CD4-positive, alpha-beta T cell (primary cell): ENCODE measurements at regions not wholly inside any gene's neighbourhood (a gene's known extent, or its start where the extent isn't known, plus 50 kb on each side); places are given as distances from the start of the nearest gene placed in this dataset.

Source experiments
- ATAC-seq: fragments of 200-7000 bp; cut with Tn5 transposase; one replicate; pipeline ENCODE4 v1.10.0; 2022; ENCODE audit warnings: mild to moderate bottlenecking; ENCODE audit not compliant: poor library complexity
- CTCF ChIA-PET: fragments of 350-600 bp; sonication (Branson Sonifier 250); formaldehyde crosslinking; loops from one replicate; lab custom pipeline; 2021; ENCODE audit warnings: antibody characterized with exemption, inconsistent platforms; lab: Charles Lee
- POLR2A ChIA-PET: fragments of 350-600 bp; sonication (Branson Sonifier 250); formaldehyde crosslinking; loops from one replicate; lab custom pipeline; 2021; ENCODE audit warnings: antibody characterized with exemption, inconsistent platforms; lab: Charles Lee
- DNase-seq, 14 experiments: peaks; one replicate each; pipeline ENCODE4 v3.0.0-alpha.2; 2013 to 2020; ENCODE audit warnings: mixed read lengths in 2 of 14
- H3K27ac ChIP-seq, 2 donors: one replicate each; pipeline versions ENCODE4 v1.5.1 to v1.7.0; 2013; ENCODE audit warnings: low read length in 2 of 2, low read depth in 1 of 2, mild to moderate bottlenecking in 1 of 2
- H3K27me3 ChIP-seq, 2 experiments: 1 replicate in 1 of 2; 2 replicates in 1 of 2; pipeline versions ENCODE4 v1.6.1 to v1.7.0; 2013; ENCODE audit warnings: low read length in 2 of 2, control low read depth in 1 of 2, mild to moderate bottlenecking in 1 of 2, moderate library complexity in 1 of 2; ENCODE audit not compliant: insufficient read depth in 2 of 2, control insufficient read depth in 1 of 2
- H3K36me3 ChIP-seq: one replicate; pipeline ENCODE4 v1.6.1; 2013; ENCODE audit warnings: low read length, control low read depth; ENCODE audit not compliant: insufficient read depth
- H3K4me1 ChIP-seq: one replicate; pipeline ENCODE4 v1.6.1; 2013; ENCODE audit warnings: low read length, control low read depth; ENCODE audit not compliant: insufficient read depth
- H3K4me3 ChIP-seq: one replicate; pipeline ENCODE4 v1.5.1; 2013; ENCODE audit warnings: mild to moderate bottlenecking, low read length, moderate library complexity
- H3K9me3 ChIP-seq, 2 experiments: 1 replicate in 1 of 2; 2 replicates in 1 of 2; pipeline versions ENCODE4 v1.6.1 to v1.7.0; 2013; ENCODE audit warnings: low read length in 2 of 2, mild to moderate bottlenecking in 2 of 2, control low read depth in 1 of 2, moderate library complexity in 1 of 2; ENCODE audit not compliant: control insufficient read depth in 1 of 2, insufficient read depth in 1 of 2
- H3K27ac Mint-ChIP-seq: one replicate; pipeline ENCODE4 v1.8.0; 2020; ENCODE audit warnings: mixed read lengths
- H3K27me3 Mint-ChIP-seq: one replicate; pipeline ENCODE4 v1.8.0; 2021; ENCODE audit warnings: mixed read lengths
- H3K36me3 Mint-ChIP-seq: one replicate; pipeline ENCODE4 v1.8.0; 2021; ENCODE audit warnings: low read depth, mixed read lengths
- H3K4me1 Mint-ChIP-seq: one replicate; pipeline ENCODE4 v1.8.0; 2021; ENCODE audit warnings: low read depth, mixed read lengths
- H3K4me3 Mint-ChIP-seq: one replicate; pipeline ENCODE4 v1.8.0; 2020; ENCODE audit warnings: mild to moderate bottlenecking, mixed read lengths
- H3K9me3 Mint-ChIP-seq: one replicate; pipeline ENCODE4 v1.8.0; 2020; ENCODE audit warnings: mixed read lengths
- CTCF ChIP-seq: fragments of 200-600 bp; IDR thresholded peaks from one replicate; pipeline ENCODE4 v1.8.0; 2022; ENCODE audit warnings: antibody characterized with exemption, mild to moderate bottlenecking
- intact Hi-C, 2 experiments: fragments of 100-400 bp; cut with DNase I in 1 of 2; cut with micrococcal nuclease in 1 of 2; formaldehyde crosslinking; loops; one replicate each; pipeline versions ENCODE4 v1.15.1 to v1.9.0; 2023 to 2025; cut with DNase I, micrococcal nuclease

- Mint-ChIP-seq H3K4me3 (no peak overlapping the region), H3K9me3 (peaks cover 2% of the 10 kb centered on the region), H3K27ac (no peak overlapping the region), H3K36me3 (no peaks in the 10 kb centered on the region), H3K4me1 (no peaks in the 10 kb centered on the region), H3K27me3 (peaks cover 29% of the 10 kb centered on the region)
- Histone ChIP-seq H3K27me3 (peaks cover 2 to 4% of the 10 kb centered on the region in 2 experiments), H3K9me3 (peaks cover 0 to 6% of the 10 kb centered on the region in 2 experiments), H3K4me3 (no peak overlapping the region), H3K36me3 (no peaks in the 10 kb centered on the region), H3K27ac (no peak overlapping the region), H3K4me1 (no peaks in the 10 kb centered on the region)
- intact Hi-C loops: no loop called here
- TF ChIP-seq CTCF: no peak
- ATAC-seq (no peak), DNase-seq (no peak)
- POLR2A ChIA-PET: no interaction called here
- CTCF ChIA-PET: no interaction called here
These were observed 240.2 kb downstream of the ATG4C start for GRCh38 chr1:63024132-63024531.

GRCh38 chr1:63027176-63027575 is 243.2 kb downstream of the ATG4C start:
- Histone ChIP-seq H3K4me1 (no peaks in the 10 kb centered on the region), H3K27ac (no peak overlapping the region), H3K36me3 (no peaks in the 10 kb centered on the region), H3K4me3 (no peak overlapping the region), H3K27me3 (peaks cover 0 to 2% of the 10 kb centered on the region in 2 experiments), H3K9me3 (peaks cover 0 to 12% of the 10 kb centered on the region in 2 experiments)
- no peak overlapping the region for H3K27ac Mint-ChIP-seq
- H3K27me3 Mint-ChIP-seq: peaks cover 23% of the 10 kb centered on the region
- H3K4me1 Mint-ChIP-seq: no peaks in the 10 kb centered on the region
- no peaks in the 10 kb centered on the region for H3K36me3 Mint-ChIP-seq
- peaks cover 2% of the 10 kb centered on the region for H3K9me3 Mint-ChIP-seq
- ATAC-seq: no peak
- ChIA-PET POLR2A (no interaction called here), CTCF (no interaction called here)
- DNase-seq: no peak
- no peak overlapping the region for H3K4me3 Mint-ChIP-seq
- no peak for TF ChIP-seq CTCF
- intact Hi-C loops: no loop called here

GRCh38 chr1:63032171-63032570 is 248.2 kb downstream of the ATG4C start:
- POLR2A ChIA-PET: no interaction called here
- Histone ChIP-seq H3K27me3 (peaks cover 0 to 2% of the 10 kb centered on the region in 2 experiments), H3K27ac (no peak overlapping the region), H3K4me3 (no peak overlapping the region), H3K9me3 (peaks cover 0 to 12% of the 10 kb centered on the region in 2 experiments), H3K36me3 (no peaks in the 10 kb centered on the region), H3K4me1 (no peaks in the 10 kb centered on the region)
- peaks cover 7% of the 10 kb centered on the region for H3K27me3 Mint-ChIP-seq
- no peak for TF ChIP-seq CTCF
- ATAC-seq (no peak), DNase-seq (no peak)
- CTCF ChIA-PET: no interaction called here
- no peaks in the 10 kb centered on the region for H3K4me1 Mint-ChIP-seq
- peaks cover 2% of the 10 kb centered on the region for H3K9me3 Mint-ChIP-seq
- no peaks in the 10 kb centered on the region for H3K36me3 Mint-ChIP-seq
- no peak overlapping the region for H3K4me3 Mint-ChIP-seq
- no peak overlapping the region for H3K27ac Mint-ChIP-seq
- intact Hi-C loops: no loop called here
